Left lung (tissue), 4 donors: ENCODE measurements at regions not wholly inside any gene's neighbourhood (a gene's known extent, or its start where the extent isn't known, plus 50 kb on each side); places are given as distances from the start of the nearest gene placed in this dataset.
A peak's percentile ranks its signal among the peaks of the same experiment; 100 is the strongest.

Experiments
- ATAC-seq: fragments of 200-7000 bp; cut with Tn5 transposase; one replicate; pipeline ENCODE4 v1.9.1; 2020; ENCODE audit warnings: moderate library complexity
- DNase-seq, 4 donors: peaks; one replicate each; pipeline ENCODE4 v3.0.0-alpha.2; 2013 to 2020
- H3K27ac ChIP-seq, 2 donors: fragments of 200-600 bp; sonication (generic) in 1 of 2; one replicate each; pipeline versions ENCODE4 v1.5.0 to v1.8.0; 2020 to 2021
- H3K27me3 ChIP-seq, 2 donors: fragments of 200-600 bp; sonication (generic) in 1 of 2; one replicate each; pipeline versions ENCODE4 v1.5.0 to v1.8.0; 2020 to 2021
- H3K36me3 ChIP-seq, 2 donors: fragments of 200-600 bp; sonication (generic) in 1 of 2; one replicate each; pipeline versions ENCODE4 v1.5.0 to v1.8.0; 2020 to 2021
- H3K4me1 ChIP-seq, 2 donors: fragments of 200-600 bp; one replicate each; pipeline ENCODE4 v1.8.0; 2021
- H3K4me3 ChIP-seq, 2 donors: fragments of 200-600 bp; sonication (generic) in 1 of 2; one replicate each; pipeline versions ENCODE4 v1.5.0 to v1.8.0; 2020 to 2021; ENCODE audit warnings: mild to moderate bottlenecking in 1 of 2
- H3K9me3 ChIP-seq, 2 donors: fragments of 200-600 bp; sonication (generic) in 1 of 2; one replicate each; pipeline versions ENCODE4 v1.5.0 to v1.8.0; 2020 to 2021
- CTCF ChIP-seq, 2 donors: fragments of 200-600 bp; sonication (generic) in 1 of 2; IDR thresholded peaks; one replicate each; pipeline versions ENCODE4 v1.5.0 to v1.8.0; 2021; ENCODE audit warnings: antibody characterized with exemption in 2 of 2
- intact Hi-C, 2 donors: fragments of 100-400 bp; cut with DNase I; formaldehyde crosslinking; loops; one replicate each; pipeline versions ENCODE4 v1.11.2 to v1.14.2; 2022
- donor health status: DM: no; HTN: yes; CAD: no.
- donor health status: DM: no; HTN: no; CAD: no.

GRCh38 chr1:101148980-101149379, 87.8 kb upstream of the S1PR1 start:
- no peak for TF ChIP-seq CTCF (IDR thresholded peaks at IDR 0.05)
- no peaks in the 10 kb centered on the region for H3K27me3 ChIP-seq
- H3K4me1 ChIP-seq = no peaks in the 10 kb centered on the region
- H3K36me3 ChIP-seq = no peaks in the 10 kb centered on the region
- H3K27ac ChIP-seq = no peak overlapping the region
- H3K4me3 ChIP-seq = no peak overlapping the region
- peak; percentile 67 for ATAC-seq
- no peaks in the 10 kb centered on the region for H3K9me3 ChIP-seq
- DNase-seq = peak in 2 of 4 donors; percentile 36 to 37
- intact Hi-C loops = no loop called here

GRCh38 chr1:101147381-101147780, 89.4 kb upstream of the S1PR1 start:
- no peaks in the 10 kb centered on the region for H3K9me3 ChIP-seq
- H3K36me3 ChIP-seq = no peaks in the 10 kb centered on the region
- H3K27ac ChIP-seq = no peak overlapping the region
- ATAC-seq = no peak
- no peaks in the 10 kb centered on the region for H3K4me1 ChIP-seq
- no peak overlapping the region for H3K4me3 ChIP-seq
- no peaks in the 10 kb centered on the region for H3K27me3 ChIP-seq
- no peak for TF ChIP-seq CTCF (IDR thresholded peaks at IDR 0.05)
- no peak for DNase-seq
- intact Hi-C loops = no loop called here

GRCh38 chr1:101145449-101145820, 91.4 kb upstream of the S1PR1 start:
- ATAC-seq = no peak
- Histone ChIP-seq H3K36me3 (no peaks in the 10 kb centered on the region), H3K9me3 (no peaks in the 10 kb centered on the region), H3K27me3 (no peaks in the 10 kb centered on the region), H3K27ac (no peak overlapping the region), H3K4me3 (no peak overlapping the region), H3K4me1 (no peaks in the 10 kb centered on the region)
- intact Hi-C loops = no loop called here
- no peak for DNase-seq
- TF ChIP-seq CTCF (IDR thresholded peaks at IDR 0.05) = no peak

GRCh38 chr1:101144671-101145448, 92.0 kb upstream of the S1PR1 start:
- Histone ChIP-seq H3K4me1 (no peaks in the 10 kb centered on the region), H3K27me3 (no peaks in the 10 kb centered on the region), H3K9me3 (no peaks in the 10 kb centered on the region), H3K4me3 (no peak overlapping the region), H3K36me3 (no peaks in the 10 kb centered on the region), H3K27ac (no peak overlapping the region)
- no peak for TF ChIP-seq CTCF (IDR thresholded peaks at IDR 0.05)
- no peak for ATAC-seq
- intact Hi-C loops = no loop called here
- no peak for DNase-seq

GRCh38 chr1:101142244-101142643, 94.6 kb upstream of the S1PR1 start:
- intact Hi-C loops = no loop called here
- no peaks in the 10 kb centered on the region for H3K27me3 ChIP-seq
- no peak overlapping the region for H3K4me3 ChIP-seq
- peaks cover 0 to 4% of the 10 kb centered on the region in 2 donors for H3K4me1 ChIP-seq
- DNase-seq (no peak), ATAC-seq (no peak)
- no peaks in the 10 kb centered on the region for H3K9me3 ChIP-seq
- H3K36me3 ChIP-seq = no peaks in the 10 kb centered on the region
- TF ChIP-seq CTCF (IDR thresholded peaks at IDR 0.05) = no peak
- H3K27ac ChIP-seq = no peak overlapping the region
